Hepatocyte (in vitro differentiated cells): ENCODE measurements at regions not wholly inside any gene's neighbourhood (a gene's known extent, or its start where the extent isn't known, plus 50 kb on each side); places are given as distances from the start of the nearest gene placed in this dataset.

Experiments
- EZH2 ChIP-seq: fragments of 200-600 bp; sonication (generic); IDR thresholded peaks from 2 replicates; pipeline ENCODE4 v1.6.1; 2016; ENCODE audit warnings: antibody characterized with exemption, mild to moderate bottlenecking, borderline replicate concordance
- TF ChIP-seq, protein P1 (sequence below): fragments of 200-600 bp; sonication (generic); IDR thresholded peaks from 2 replicates; pipeline ENCODE4 v1.5.1; 2016; ENCODE audit warnings: antibody characterized with exemption, mild to moderate bottlenecking; ENCODE audit not compliant: poor library complexity

DNA sequence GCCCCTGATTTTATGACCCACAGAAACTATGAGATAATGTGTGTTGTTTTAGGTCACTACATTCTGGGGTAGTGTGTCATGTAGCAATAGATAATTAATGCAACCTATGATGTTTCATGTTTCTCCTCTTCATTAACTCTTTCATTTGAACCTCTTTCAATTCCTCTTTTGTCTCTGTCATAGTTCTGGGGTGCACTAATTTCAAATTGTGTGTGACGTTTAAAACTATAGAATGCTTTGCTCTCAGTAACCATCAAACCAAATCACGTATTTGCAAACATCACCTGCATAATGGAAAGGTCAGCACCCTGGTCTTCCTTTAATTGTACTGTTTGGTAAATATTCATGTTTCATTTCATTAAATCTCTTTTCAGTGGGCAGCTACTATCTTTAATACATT, 621.6 kb downstream of the TLR4 start:
- TF ChIP-seq, protein P1, sequence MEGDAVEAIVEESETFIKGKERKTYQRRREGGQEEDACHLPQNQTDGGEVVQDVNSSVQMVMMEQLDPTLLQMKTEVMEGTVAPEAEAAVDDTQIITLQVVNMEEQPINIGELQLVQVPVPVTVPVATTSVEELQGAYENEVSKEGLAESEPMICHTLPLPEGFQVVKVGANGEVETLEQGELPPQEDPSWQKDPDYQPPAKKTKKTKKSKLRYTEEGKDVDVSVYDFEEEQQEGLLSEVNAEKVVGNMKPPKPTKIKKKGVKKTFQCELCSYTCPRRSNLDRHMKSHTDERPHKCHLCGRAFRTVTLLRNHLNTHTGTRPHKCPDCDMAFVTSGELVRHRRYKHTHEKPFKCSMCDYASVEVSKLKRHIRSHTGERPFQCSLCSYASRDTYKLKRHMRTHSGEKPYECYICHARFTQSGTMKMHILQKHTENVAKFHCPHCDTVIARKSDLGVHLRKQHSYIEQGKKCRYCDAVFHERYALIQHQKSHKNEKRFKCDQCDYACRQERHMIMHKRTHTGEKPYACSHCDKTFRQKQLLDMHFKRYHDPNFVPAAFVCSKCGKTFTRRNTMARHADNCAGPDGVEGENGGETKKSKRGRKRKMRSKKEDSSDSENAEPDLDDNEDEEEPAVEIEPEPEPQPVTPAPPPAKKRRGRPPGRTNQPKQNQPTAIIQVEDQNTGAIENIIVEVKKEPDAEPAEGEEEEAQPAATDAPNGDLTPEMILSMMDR = no peak
- no peak for TF ChIP-seq EZH2
